KG1 (cell line): ENCODE measurements at regions not wholly inside any gene's neighbourhood (a gene's known extent, or its start where the extent isn't known, plus 50 kb on each side); places are given as distances from the start of the nearest gene placed in this dataset.

Experiments used
- DNase-seq: peaks from one replicate; lab custom pipeline; 2025; lab: John Stamatoyannopoulos, UW

DNA sequence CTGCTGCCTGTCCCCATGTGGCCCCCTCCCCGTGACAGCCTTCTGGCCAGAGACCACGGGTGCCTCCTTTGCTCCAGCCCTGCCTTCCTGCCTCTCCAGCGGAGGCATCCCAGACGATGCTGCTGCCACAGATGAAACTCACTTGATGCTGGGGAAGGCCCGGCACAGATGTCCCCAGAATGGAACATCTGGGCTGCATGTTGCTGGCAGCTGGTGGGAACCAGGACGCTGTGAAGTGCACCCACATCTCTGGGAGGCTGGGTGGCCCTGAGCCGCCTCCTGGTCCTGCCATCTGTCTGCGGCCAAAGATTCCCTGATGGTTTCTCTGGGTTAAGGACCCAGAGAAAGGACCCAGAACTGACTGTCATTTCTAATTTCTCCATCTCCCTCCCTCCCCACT is 51.9 kb upstream of the PTPRS start:
- no peak for DNase-seq

DNA sequence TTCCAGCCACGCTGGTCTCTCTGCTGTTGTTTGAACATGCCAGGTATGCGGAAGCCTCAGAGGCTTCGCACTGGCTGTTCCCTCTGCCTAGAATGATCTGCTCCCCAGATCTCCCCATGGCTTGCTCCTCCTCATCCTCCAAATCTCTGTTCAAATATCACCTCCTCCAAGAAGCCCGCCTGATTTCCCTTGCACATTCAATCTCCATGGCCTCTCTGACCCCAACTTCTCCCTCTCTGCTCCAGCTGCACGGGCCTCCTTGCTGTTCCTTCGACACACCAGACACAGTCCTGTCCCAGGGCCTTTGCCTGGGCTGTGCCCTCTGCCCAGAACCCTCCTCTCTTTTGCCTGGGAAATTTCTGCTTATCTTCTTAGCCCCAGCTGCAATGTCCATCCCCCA is 52.5 kb upstream of the PTPRS start:
- DNase-seq = no peak

DNA sequence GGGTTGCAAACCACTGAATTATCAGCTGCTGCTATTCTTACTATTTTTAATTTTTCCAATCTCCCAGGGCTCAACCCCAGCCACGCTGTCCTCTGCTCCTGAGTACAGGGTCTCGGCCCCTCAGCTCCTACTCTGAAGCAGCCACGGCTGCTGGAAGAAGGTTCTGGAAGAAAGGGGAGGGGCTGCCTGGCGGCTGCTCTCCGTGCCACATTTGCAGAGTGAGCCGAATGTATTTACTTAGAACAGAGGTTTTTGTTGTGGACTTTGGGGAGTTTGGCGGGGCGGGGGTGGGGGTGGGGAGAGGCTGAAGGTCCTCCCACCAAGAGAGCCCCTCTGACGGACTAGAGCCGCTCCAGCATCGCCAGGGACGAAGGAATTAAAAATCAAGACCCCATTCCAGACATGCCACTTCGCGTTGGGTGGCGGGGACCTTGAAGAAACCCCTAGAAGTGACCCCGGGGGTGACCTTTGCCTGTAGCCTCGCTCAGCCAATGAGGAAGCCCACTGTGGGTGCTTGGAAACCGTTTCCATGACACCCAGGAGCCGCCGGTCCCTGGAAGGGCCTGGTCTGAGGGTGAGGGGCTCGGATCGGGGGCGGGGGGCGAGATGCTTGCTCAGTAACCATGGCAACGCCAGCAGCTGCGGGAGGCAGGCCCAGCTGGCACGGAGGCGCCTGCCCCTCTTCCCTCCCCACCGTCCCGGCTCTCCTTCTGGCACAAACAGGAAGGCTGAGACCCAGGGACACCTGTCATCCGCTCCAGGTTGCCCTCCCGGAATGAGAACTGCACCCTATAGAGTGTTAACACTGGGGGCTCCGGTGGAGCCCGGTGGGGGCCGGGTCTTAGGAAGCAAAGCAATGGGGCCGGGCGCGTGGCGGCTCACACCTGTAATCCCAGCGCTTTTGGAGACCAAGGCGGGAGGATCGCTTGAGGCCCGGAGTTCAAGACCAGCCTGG is 54.2 kb upstream of the PTPRS start:
- DNase-seq = no peak

GRCh38 chr19:5395556-5395955 is 54.9 kb upstream of the PTPRS start:
- DNase-seq = no peak

GRCh38 chr19:5396096-5396939 is 55.7 kb upstream of the PTPRS start:
- no peak for DNase-seq

DNA sequence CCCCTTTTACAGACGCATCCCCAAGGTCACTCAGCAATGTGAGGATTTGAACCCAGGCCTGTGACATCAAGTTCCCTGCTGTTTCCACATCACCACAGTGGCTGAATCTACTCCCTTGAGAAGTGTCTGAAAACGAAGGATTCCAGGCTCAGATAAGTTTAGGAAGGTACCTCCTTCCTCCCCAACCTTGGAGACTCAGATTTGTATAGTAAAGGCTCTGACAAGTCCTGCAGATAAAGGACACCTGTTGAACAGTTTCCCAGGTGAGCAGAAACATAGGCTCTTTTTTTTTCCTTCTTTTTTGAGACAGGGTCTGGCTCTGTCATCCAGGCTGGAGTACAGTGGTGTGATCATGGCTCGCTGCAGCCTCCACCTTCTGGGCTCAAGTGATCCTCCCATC is 56.4 kb upstream of the PTPRS start:
- DNase-seq = no peak

DNA sequence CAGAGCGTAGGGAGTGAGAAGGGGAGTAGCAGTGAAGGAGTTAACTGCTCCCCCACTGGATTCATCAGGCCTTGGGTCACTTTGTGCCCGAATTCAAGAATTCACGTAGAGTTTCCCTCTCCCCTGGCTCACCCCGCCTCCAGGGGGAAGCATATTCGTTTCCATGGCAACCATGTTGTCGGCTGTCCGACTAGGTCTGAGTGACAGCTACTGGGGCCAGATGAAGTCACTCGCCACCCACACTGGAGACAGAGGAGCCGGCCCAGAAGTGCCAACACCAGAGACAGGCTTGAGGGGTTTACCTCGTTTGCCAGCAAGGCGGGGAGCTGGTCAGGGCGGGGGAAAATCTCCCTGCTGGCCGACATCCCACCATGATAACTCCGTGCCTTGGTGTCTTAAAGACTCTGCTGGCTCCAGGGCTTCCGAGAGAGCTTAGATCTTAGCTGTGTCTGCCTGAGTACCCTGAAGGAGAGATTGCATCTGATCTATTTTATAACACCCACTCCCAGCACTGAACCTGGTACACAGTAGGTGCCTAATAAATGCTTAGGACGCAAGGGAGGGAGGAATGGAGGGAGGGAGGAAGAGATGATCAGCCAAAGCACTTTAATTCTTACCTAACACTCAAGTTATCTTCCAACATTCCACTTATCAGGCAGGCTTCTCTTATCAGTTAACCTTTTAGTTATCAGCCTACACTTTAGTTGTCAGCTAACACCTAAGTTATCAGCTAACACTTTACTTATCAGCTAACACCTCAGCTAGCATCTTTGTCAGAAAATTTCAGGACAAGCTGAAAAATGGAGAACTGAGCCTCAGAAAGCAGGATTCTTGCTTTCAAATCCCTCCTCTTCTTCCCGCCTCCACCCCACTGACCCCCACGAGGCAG is 57.2 kb upstream of the ZNRF4 start:
- DNase-seq = no peak

DNA sequence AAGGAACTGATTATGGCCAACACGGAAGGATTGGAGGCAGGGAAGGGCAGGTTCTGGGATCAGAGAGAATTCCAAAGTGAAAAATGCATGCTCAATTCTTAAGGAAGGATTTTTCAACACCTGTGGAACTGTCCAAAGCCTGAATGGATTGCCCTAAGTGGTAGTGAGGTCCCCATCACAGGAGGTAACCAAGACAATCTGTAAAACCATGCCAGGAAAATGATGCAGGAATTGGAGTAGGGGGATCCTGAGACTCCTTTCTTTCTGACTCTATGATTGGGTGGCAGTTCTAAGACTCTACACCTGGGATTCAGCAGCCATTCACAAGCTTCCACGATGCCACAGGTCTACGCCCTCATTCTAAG is 56.5 kb upstream of the ZNRF4 start:
- DNase-seq = no peak

DNA sequence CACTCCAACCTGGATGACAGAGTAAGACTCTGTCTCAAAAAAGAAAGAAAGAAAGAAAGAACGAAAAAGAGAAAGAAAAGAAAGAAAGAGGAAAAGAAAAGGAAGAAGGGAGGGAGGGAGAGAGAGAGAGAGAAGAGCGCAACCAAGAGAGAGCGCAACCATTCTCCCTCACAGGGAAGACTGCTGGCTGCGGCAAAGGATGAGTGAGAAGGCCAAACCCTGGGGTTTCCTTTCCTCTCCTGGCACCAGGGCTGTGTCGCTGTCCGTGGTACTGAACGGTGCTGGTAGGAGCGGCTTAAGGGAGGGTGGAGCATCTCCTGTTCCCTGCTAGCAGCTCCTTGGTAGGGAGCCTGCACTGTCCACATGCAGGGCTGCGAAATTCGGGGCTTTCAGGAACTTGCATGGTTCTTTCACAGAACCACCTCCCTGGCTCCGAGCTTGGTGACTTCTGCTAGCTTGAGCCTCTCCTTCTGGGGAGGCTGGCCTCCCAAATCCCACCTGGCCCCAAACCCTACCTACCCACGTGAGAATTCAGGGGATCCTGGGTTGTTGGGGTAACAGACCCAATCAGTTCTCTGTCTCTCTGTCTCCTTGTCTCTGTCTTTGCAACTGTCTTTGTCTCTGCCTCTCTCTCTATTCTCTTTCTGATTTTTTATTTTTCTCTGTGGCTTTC is 51.1 kb upstream of the ZNRF4 start:
- peak; percentile 32 for DNase-seq
